Liver (tissue), 3 donors: ENCODE measurements at regions not wholly inside any gene's neighbourhood (a gene's known extent, or its start where the extent isn't known, plus 50 kb on each side); places are given as distances from the start of the nearest gene placed in this dataset.

ENCODE experiments used
- ATF3 ChIP-seq: IDR thresholded peaks from 2 replicates; pipeline ENCODE4 v1.6.1; 2016; ENCODE audit warnings: antibody characterized with exemption
- CTCF ChIP-seq: fragments of 150-350 bp; IDR thresholded peaks from 2 replicates; pipeline ENCODE4 v1.5.1; 2017; ENCODE audit warnings: improper control_type of control experiment, low read depth, low read length; ENCODE audit not compliant: missing input control
- GABPA ChIP-seq, 2 donors: IDR thresholded peaks in 1 of 2; conservative IDR thresholded peaks in 1 of 2; 2 replicates each; pipeline ENCODE4 v1.6.1; 2016; ENCODE audit warnings: antibody characterized with exemption in 2 of 2, mild to moderate bottlenecking in 1 of 2, moderate library complexity in 1 of 2
- JUND ChIP-seq, 2 donors: IDR thresholded peaks; 2 replicates each; pipeline ENCODE4 v1.6.1; 2016; ENCODE audit warnings: antibody characterized with exemption in 2 of 2
- MAX ChIP-seq: IDR thresholded peaks from 2 replicates; pipeline ENCODE4 v1.6.1; 2016; ENCODE audit warnings: antibody characterized with exemption
- RAD21 ChIP-seq, 2 donors: IDR thresholded peaks; 2 replicates each; pipeline ENCODE4 v1.6.1; 2016; ENCODE audit warnings: antibody characterized with exemption in 2 of 2, mild to moderate bottlenecking in 2 of 2
- REST ChIP-seq: IDR thresholded peaks from 2 replicates; pipeline ENCODE4 v1.6.1; 2016; ENCODE audit warnings: antibody characterized with exemption, mild to moderate bottlenecking
- RXRA ChIP-seq, 2 donors: IDR thresholded peaks; 2 replicates each; pipeline ENCODE4 v1.6.1; 2017 to 2018; ENCODE audit warnings: antibody characterized with exemption in 2 of 2, mild to moderate bottlenecking in 1 of 2
- SP1 ChIP-seq: IDR thresholded peaks from 2 replicates; pipeline ENCODE4 v1.6.1; 2018; ENCODE audit warnings: antibody characterized with exemption, mild to moderate bottlenecking
- TAF1 ChIP-seq: conservative IDR thresholded peaks from 2 replicates; pipeline ENCODE4 v1.6.1; 2016; ENCODE audit warnings: antibody characterized with exemption, mild to moderate bottlenecking
- YY1 ChIP-seq: IDR thresholded peaks from 2 replicates; pipeline ENCODE4 v1.6.1; 2016; ENCODE audit warnings: antibody characterized with exemption, mild to moderate bottlenecking
- donor health status: healthy.
- donor health status: healthy.

GRCh38 chr4:60884587-60884986 lies 315.5 kb upstream of the ADGRL3 start:
- TF ChIP-seq JUND (IDR thresholded peaks at IDR 0.05), result no peak
- TF ChIP-seq SP1, result no peak
- no peak for TF ChIP-seq YY1
- TF ChIP-seq CTCF, result no peak
- no peak for TF ChIP-seq MAX
- TF ChIP-seq RAD21 (IDR thresholded peaks at IDR 0.05), result no peak
- no peak for TF ChIP-seq ATF3
- no peak for TF ChIP-seq GABPA (IDR thresholded peaks at IDR 0.05 in 1 of 2, conservative IDR thresholded peaks at IDR 0.05 in 1 of 2)
- TF ChIP-seq TAF1, result no peak
- TF ChIP-seq REST, result no peak
- TF ChIP-seq RXRA (IDR thresholded peaks at IDR 0.05), result no peak
